ENCODE measurements at regions not wholly inside any gene's neighbourhood (a gene's known extent, or its start where the extent isn't known, plus 50 kb on each side); places are given as distances from the start of the nearest gene placed in this dataset.

GRCh38 chr2:103367877-103368276 is 606.0 kb downstream of the TMEM182 start:
- TF ChIP-seq CTCF (conservative IDR thresholded peaks at IDR 0.05; ENCODE audit: low read depth, low read length) (no peak), EZH2phosphoT487 (IDR thresholded peaks at IDR 0.05; ENCODE audit: borderline replicate concordance, low read length) (no peak), EZH2 (IDR thresholded peaks at IDR 0.05; ENCODE audit: low read length, unreplicated experiment) (no peak)
- H3K79me2 ChIP-seq (ENCODE audit: low read length): no peaks in the 10 kb centered on the region
- no peak overlapping the region for H2AFZ ChIP-seq (ENCODE audit: low read length)
- intact Hi-C loops (cut with micrococcal nuclease): no loop called here
- no peak overlapping the region for H3K4me3 ChIP-seq (ENCODE audit: low read length)
- no peak overlapping the region for H3K27ac ChIP-seq (ENCODE audit: low read length)
- H3K9me3 ChIP-seq (ENCODE audit: low read length): no peaks in the 10 kb centered on the region
- DNase-seq (no peak), ATAC-seq (no peak)
- ChIA-PET POLR2A (ENCODE audit: unreplicated experiment) (no interaction called here), CTCF (no interaction called here)
- BruUV-seq (replicated peaks): no TSS peak
- no peaks in the 10 kb centered on the region for H4K20me1 ChIP-seq (ENCODE audit: low read length)
- no peaks in the 10 kb centered on the region for H3F3A ChIP-seq (ENCODE audit: low read length, unreplicated experiment)
- no peaks in the 10 kb centered on the region for H3K9me2 ChIP-seq (replicated peaks; ENCODE audit: low read length)
- no peaks in the 10 kb centered on the region for H3K36me3 ChIP-seq (ENCODE audit: low read depth, low read length)
- H3K4me2 ChIP-seq (ENCODE audit: low read length): no peak overlapping the region
- peaks cover 22% of the 10 kb centered on the region for H3K27me3 ChIP-seq (ENCODE audit: low read length)
- H3K4me1 ChIP-seq (ENCODE audit: insufficient read depth, low read length): no peaks in the 10 kb centered on the region
- no peak overlapping the region for H3K9ac ChIP-seq (ENCODE audit: low read length)

GRCh38 chr2:103383541-103383940 is 621.7 kb downstream of the TMEM182 start:
- H3K9me3 ChIP-seq (ENCODE audit: low read length): no peaks in the 10 kb centered on the region
- ChIA-PET CTCF (no interaction called here), POLR2A (ENCODE audit: unreplicated experiment) (no interaction called here)
- no peaks in the 10 kb centered on the region for H4K20me1 ChIP-seq (ENCODE audit: low read length)
- H3K36me3 ChIP-seq (ENCODE audit: low read depth, low read length): no peaks in the 10 kb centered on the region
- H3K4me3 ChIP-seq (ENCODE audit: low read length): no peak overlapping the region
- H3K4me1 ChIP-seq (ENCODE audit: insufficient read depth, low read length): no peaks in the 10 kb centered on the region
- no peaks in the 10 kb centered on the region for H3F3A ChIP-seq (ENCODE audit: low read length, unreplicated experiment)
- no peak overlapping the region for H3K27ac ChIP-seq (ENCODE audit: low read length)
- DNase-seq (no peak), ATAC-seq (no peak)
- TF ChIP-seq EZH2phosphoT487 (IDR thresholded peaks at IDR 0.05; ENCODE audit: borderline replicate concordance, low read length) (no peak), EZH2 (IDR thresholded peaks at IDR 0.05; ENCODE audit: low read length, unreplicated experiment) (no peak), CTCF (conservative IDR thresholded peaks at IDR 0.05; ENCODE audit: low read depth, low read length) (no peak)
- H3K4me2 ChIP-seq (ENCODE audit: low read length): no peak overlapping the region
- intact Hi-C loops (cut with micrococcal nuclease): no loop called here
- peaks cover 6% of the 10 kb centered on the region; the same call in 1 of the 2 replicates for H3K27me3 ChIP-seq (ENCODE audit: low read length)
- no peaks in the 10 kb centered on the region for H3K9me2 ChIP-seq (replicated peaks; ENCODE audit: low read length)
- BruUV-seq (replicated peaks): no TSS peak
- no peaks in the 10 kb centered on the region for H3K79me2 ChIP-seq (ENCODE audit: low read length)
- no peak overlapping the region for H2AFZ ChIP-seq (ENCODE audit: low read length)
- H3K9ac ChIP-seq (ENCODE audit: low read length): no peak overlapping the region

GRCh38 chr2:103386872-103387271 is 625.0 kb downstream of the TMEM182 start:
- no peaks in the 10 kb centered on the region for H3K9me3 ChIP-seq (ENCODE audit: low read length)
- H3K9ac ChIP-seq (ENCODE audit: low read length): no peak overlapping the region
- BruUV-seq (replicated peaks): no TSS peak
- no peaks in the 10 kb centered on the region for H3K36me3 ChIP-seq (ENCODE audit: low read depth, low read length)
- ChIA-PET POLR2A (ENCODE audit: unreplicated experiment) (no interaction called here), CTCF (no interaction called here)
- ATAC-seq: no peak
- H3K4me3 ChIP-seq (ENCODE audit: low read length): no peak overlapping the region
- no peak for DNase-seq
- H2AFZ ChIP-seq (ENCODE audit: low read length): no peak overlapping the region
- intact Hi-C loops (cut with micrococcal nuclease): no loop called here
- no peaks in the 10 kb centered on the region for H3K4me1 ChIP-seq (ENCODE audit: insufficient read depth, low read length)
- peaks cover 6% of the 10 kb centered on the region; the same call in 1 of the 2 replicates for H3K27me3 ChIP-seq (ENCODE audit: low read length)
- TF ChIP-seq CTCF (conservative IDR thresholded peaks at IDR 0.05; ENCODE audit: low read depth, low read length): no peak
- no peak for TF ChIP-seq EZH2phosphoT487 (IDR thresholded peaks at IDR 0.05; ENCODE audit: borderline replicate concordance, low read length)
- TF ChIP-seq EZH2 (IDR thresholded peaks at IDR 0.05; ENCODE audit: low read length, unreplicated experiment): no peak
- no peak overlapping the region for H3K4me2 ChIP-seq (ENCODE audit: low read length)
- no peaks in the 10 kb centered on the region for H3K9me2 ChIP-seq (replicated peaks; ENCODE audit: low read length)
- no peaks in the 10 kb centered on the region for H4K20me1 ChIP-seq (ENCODE audit: low read length)
- H3K27ac ChIP-seq (ENCODE audit: low read length): no peak overlapping the region
- no peaks in the 10 kb centered on the region for H3K79me2 ChIP-seq (ENCODE audit: low read length)
- no peaks in the 10 kb centered on the region for H3F3A ChIP-seq (ENCODE audit: low read length, unreplicated experiment)
